ENCODE measurements at regions not wholly inside any gene's neighbourhood (a gene's known extent, or its start where the extent isn't known, plus 50 kb on each side); places are given as distances from the start of the nearest gene placed in this dataset.

DNA sequence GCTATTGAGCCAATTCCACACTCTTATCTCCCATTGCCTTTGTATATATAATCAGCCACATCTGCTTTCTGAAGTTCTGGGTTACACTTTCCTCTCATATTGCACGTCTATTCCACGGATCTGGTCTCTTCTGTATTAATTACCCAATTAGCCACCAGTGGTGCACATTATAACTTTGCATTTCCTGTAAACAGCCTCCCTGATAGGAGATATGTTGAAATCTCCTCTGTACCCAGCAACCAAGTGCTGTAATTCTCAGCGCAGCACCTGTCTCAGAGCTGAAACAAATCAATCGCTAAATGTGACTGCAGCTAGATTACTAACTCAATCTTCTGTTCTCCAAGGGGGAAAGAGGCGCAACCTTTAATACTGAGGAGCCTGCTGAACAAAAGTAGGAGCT lies 326.4 kb downstream of the SLITRK2 start:
- no peak for TF ChIP-seq ZFX (IDR thresholded peaks at IDR 0.05)
- TF ChIP-seq, protein P1, sequence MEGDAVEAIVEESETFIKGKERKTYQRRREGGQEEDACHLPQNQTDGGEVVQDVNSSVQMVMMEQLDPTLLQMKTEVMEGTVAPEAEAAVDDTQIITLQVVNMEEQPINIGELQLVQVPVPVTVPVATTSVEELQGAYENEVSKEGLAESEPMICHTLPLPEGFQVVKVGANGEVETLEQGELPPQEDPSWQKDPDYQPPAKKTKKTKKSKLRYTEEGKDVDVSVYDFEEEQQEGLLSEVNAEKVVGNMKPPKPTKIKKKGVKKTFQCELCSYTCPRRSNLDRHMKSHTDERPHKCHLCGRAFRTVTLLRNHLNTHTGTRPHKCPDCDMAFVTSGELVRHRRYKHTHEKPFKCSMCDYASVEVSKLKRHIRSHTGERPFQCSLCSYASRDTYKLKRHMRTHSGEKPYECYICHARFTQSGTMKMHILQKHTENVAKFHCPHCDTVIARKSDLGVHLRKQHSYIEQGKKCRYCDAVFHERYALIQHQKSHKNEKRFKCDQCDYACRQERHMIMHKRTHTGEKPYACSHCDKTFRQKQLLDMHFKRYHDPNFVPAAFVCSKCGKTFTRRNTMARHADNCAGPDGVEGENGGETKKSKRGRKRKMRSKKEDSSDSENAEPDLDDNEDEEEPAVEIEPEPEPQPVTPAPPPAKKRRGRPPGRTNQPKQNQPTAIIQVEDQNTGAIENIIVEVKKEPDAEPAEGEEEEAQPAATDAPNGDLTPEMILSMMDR (conservative IDR thresholded peaks at IDR 0.05), result no peak

DNA sequence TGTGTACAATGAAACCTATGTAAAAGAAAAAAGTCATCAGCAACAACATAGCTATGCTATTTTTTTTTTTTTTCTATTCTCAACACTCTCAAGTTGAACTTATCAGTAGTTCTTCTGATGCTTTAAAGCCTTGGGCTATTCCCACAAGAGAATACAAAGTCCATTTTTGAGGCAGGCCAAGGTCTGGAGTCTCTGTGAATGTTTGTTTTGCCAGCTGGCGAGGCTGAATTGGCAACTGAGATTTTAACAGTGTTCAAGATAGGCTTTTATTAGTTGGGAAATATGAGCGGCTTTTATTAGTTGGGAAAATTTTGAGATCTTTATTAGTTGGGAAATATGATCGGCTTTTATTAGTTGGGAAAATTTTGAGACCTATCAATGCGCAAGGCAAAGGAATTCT lies 336.6 kb downstream of the SLITRK2 start:
- H3K27ac ChIP-seq, result no peak overlapping the region
- TF ChIP-seq ZFX (IDR thresholded peaks at IDR 0.05), result no peak
- TF ChIP-seq, protein P1 (conservative IDR thresholded peaks at IDR 0.05), result no peak

More for the DNA sequence above, 326.4 kb downstream of the SLITRK2 start:
- H3K27ac ChIP-seq, result no peak overlapping the region

GRCh38 chrX:146160443-146161203 lies 343.0 kb downstream of the SLITRK2 start:
- no peak for TF ChIP-seq ZFX (IDR thresholded peaks at IDR 0.05)
- TF ChIP-seq, protein P1 (conservative IDR thresholded peaks at IDR 0.05), result no peak
- no peak overlapping the region for H3K27ac ChIP-seq

DNA sequence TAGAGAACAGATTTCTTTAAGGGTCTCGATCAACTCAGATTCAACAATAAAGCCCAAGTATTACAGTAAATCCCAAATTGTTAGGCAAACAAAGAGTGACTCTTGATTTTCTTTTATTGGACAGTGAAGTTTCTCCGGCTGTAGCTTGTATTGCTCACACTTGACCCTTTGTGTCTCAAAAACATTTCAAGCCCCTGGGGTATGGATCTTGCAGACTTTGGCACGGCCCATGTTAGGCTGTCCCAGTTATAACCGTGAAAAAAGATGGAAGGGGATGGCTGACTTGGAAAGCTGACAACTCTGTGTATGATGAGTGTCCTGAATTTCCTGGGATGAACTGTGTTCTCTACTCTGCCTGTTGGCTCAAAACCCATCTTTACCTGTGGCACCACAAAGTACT lies 356.1 kb downstream of the SLITRK2 start:
- TF ChIP-seq, protein P1 (conservative IDR thresholded peaks at IDR 0.05), result no peak
- no peak overlapping the region for H3K27ac ChIP-seq

DNA sequence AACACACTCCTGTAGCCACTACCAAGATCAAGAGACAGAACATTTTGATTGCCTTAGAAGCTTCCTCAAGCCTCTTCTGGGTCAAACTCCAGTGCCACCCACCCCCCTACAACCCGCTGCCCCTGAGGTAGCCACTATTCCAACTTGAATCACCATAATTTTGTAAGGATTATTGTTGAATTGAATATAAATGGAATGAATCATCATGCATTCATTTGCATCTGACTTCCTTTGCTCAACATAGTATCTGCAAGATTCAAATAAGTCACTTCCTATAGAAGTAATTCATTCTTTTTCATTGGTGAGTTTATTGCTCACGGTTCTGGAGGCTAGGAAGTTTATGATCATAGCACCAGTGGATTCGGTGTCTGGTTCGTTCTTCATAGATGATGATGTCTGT lies 364.2 kb downstream of the SLITRK2 start:
- TF ChIP-seq, protein P1 (conservative IDR thresholded peaks at IDR 0.05), result no peak
- no peak for TF ChIP-seq ZFX (IDR thresholded peaks at IDR 0.05)
- no peak overlapping the region for H3K27ac ChIP-seq

DNA sequence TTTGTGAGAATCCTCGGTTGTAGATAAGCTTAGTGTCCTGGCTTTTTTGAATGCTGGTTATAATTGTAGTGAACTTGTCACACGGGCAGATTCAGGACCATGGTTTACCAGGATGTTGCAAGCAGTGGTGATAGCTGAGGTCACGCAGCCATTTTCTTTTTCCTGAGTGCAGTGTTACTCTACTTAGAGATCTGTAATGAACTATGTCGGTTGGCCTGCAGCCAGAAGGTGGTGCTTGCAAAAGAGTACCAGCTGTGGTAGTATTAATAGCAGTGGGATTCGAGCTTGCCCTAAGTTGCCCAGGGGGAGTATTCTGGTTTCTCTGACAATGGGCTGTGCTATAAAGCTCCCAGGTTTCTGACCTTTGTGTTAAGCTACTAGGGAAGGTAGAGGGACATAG lies 368.9 kb downstream of the SLITRK2 start:
- TF ChIP-seq, protein P1 (conservative IDR thresholded peaks at IDR 0.05), result no peak
- no peak for TF ChIP-seq ZFX (IDR thresholded peaks at IDR 0.05)
- no peak overlapping the region for H3K27ac ChIP-seq

GRCh38 chrX:146189371-146189770 lies 371.7 kb downstream of the SLITRK2 start:
- no peak overlapping the region for H3K27ac ChIP-seq
- TF ChIP-seq, protein P1 (conservative IDR thresholded peaks at IDR 0.05), result no peak

Measured in C4-2B (cell line).